Activated CD8-positive, alpha-beta T cell treated with anti-CD3 and anti-CD28 coated beads, Interleukin-2, amount 10 ng/mL, durations not matched to agents 7 days and 5 days (primary cell): ENCODE measurements at regions not wholly inside any gene's neighbourhood (a gene's known extent, or its start where the extent isn't known, plus 50 kb on each side); places are given as distances from the start of the nearest gene placed in this dataset.
"Not testable (repeated sequence)": the region's sequence is repeated elsewhere in the genome, so short reads cannot be mapped to it uniquely, and the experiment has no call there.

Experiments used
- ATAC-seq: fragments of 150-1000 bp; cut with Tn5 transposase; one replicate; pipeline ENCODE4 v1.10.0; 2021; ENCODE audit warnings: moderate library complexity
- CTCF ChIA-PET: fragments of 350-600 bp; sonication (Branson Sonifier 250); formaldehyde crosslinking; loops from one replicate; lab custom pipeline; 2021; ENCODE audit warnings: antibody characterized with exemption; lab: Charles Lee
- POLR2A ChIA-PET: fragments of 350-600 bp; sonication (Branson Sonifier 250); formaldehyde crosslinking; loops from one replicate; lab custom pipeline; 2021; ENCODE audit warnings: antibody characterized with exemption; lab: Charles Lee
- DNase-seq: peaks from one replicate; pipeline ENCODE4 v3.0.0-alpha.2; 2020
- H3K27ac Mint-ChIP-seq: one replicate; pipeline ENCODE4 v1.8.0; 2021; ENCODE audit warnings: mild to moderate bottlenecking, mixed read lengths
- H3K27me3 Mint-ChIP-seq: one replicate; pipeline ENCODE4 v1.8.0; 2021; ENCODE audit warnings: low read depth, mixed read lengths
- H3K36me3 Mint-ChIP-seq: one replicate; pipeline ENCODE4 v1.8.0; 2021; ENCODE audit warnings: low read depth, mixed read lengths
- H3K4me1 Mint-ChIP-seq: one replicate; pipeline ENCODE4 v1.8.0; 2021; ENCODE audit warnings: low read depth, mixed read lengths
- H3K4me3 Mint-ChIP-seq: one replicate; pipeline ENCODE4 v1.8.0; 2021; ENCODE audit warnings: mild to moderate bottlenecking, mixed read lengths
- H3K9me3 Mint-ChIP-seq: one replicate; pipeline ENCODE4 v1.8.0; 2022; ENCODE audit warnings: mixed read lengths; ENCODE audit not compliant: insufficient read depth

DNA sequence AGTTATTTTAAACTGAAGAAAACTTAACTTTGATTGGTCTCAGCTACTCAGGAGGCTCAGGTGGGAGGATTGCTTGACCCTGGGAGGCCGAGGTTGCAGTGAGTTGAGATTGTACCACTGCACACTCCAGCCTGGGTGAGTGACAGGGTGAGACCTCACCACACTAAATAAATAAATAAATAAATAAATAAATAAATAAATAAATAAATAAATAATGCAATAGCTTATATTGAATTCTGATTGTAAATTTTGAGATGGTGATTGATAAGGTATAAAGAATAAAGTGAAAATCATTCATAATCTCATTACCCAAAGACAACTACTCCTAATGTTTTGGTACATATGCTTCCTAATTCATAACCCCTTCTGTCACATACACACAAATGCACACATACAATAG, 58.1 kb downstream of the TUBA3C start:
- Mint-ChIP-seq H3K36me3 (peaks cover under 1% of the 10 kb centered on the region), H3K4me3 (no peak overlapping the region), H3K4me1 (no peaks in the 10 kb centered on the region), H3K9me3 (peaks cover 10% of the 10 kb centered on the region), H3K27me3 (no peaks in the 10 kb centered on the region), H3K27ac (no peak overlapping the region)
- no peak for DNase-seq
- no peak for ATAC-seq
- ChIA-PET CTCF (no interaction called here), POLR2A (no interaction called here)

DNA sequence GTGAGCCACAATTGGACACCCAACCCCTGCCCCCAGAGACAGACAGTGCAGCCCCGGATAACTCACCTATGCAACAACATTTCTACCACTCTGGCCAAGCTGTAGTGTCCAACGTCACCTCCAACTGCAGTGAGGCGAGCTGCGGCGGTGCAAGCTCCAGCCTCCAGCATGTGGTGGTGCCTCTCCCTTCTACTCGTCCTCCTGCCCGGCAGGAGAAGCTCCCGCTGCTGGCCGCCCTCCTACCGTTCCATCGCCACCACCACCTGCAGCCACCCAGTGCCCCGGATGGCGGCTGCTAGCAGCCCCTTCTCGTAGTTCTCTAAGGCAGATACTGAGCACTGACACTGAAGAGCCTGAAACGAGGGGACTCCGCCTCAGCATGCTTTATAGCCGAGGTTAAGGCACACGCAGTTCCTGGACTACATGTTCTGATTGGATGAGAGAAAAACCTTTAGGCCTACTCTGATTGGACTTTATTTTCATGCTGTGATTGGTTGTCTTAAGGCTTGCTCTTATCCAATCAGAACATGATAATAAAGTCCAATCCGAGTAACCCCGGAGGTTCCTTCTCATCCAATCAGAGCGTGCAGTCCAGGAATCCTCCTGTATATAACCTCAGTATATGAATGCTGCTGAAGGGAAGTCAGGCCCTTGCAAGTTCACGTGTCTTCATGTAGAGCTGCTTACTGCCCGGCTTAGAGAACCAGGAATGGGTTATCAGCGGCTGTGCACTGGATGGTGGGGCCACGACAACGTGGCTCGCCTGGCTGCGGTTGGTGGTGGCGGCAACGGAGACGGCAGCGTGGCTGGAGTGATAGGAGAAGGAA, 63.5 kb downstream of the TUBA3C start:
- no peak for ATAC-seq
- no peaks in the 10 kb centered on the region for H3K27me3 Mint-ChIP-seq
- no peak overlapping the region for H3K4me3 Mint-ChIP-seq
- CTCF ChIA-PET, result no interaction called here
- H3K27ac Mint-ChIP-seq, result no peak overlapping the region
- DNase-seq, result no peak
- POLR2A ChIA-PET, result no interaction called here
- H3K36me3 Mint-ChIP-seq, result peaks cover 1% of the 10 kb centered on the region
- peaks cover 11% of the 10 kb centered on the region for H3K9me3 Mint-ChIP-seq
- no peaks in the 10 kb centered on the region for H3K4me1 Mint-ChIP-seq

DNA sequence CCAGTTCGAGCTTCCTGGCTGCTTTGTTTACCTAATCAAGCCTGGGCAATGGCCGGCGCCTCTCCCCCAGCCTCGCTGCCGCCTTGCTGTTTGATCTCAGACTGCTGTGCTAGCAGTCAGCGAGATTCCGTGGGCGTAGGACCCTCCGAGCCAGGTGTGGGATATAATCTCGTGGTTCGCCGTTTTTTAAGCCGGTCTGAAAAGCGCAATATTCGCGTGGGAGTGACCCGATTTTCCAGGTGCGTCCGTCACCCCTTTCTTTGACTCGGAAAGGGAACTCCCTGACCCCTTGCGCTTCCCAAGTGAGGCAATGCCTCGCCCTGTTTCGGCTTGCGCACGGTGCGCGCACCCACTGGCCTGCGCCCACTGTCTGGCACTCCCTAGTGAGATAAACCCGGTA, 72.4 kb downstream of the TUBA3C start:
- POLR2A ChIA-PET, ATAC-seq, H3K27me3 Mint-ChIP-seq, H3K27ac Mint-ChIP-seq, CTCF ChIA-PET, DNase-seq, H3K4me1 Mint-ChIP-seq, H3K9me3 Mint-ChIP-seq, H3K4me3 Mint-ChIP-seq, H3K36me3 Mint-ChIP-seq: not testable (repeated sequence)

DNA sequence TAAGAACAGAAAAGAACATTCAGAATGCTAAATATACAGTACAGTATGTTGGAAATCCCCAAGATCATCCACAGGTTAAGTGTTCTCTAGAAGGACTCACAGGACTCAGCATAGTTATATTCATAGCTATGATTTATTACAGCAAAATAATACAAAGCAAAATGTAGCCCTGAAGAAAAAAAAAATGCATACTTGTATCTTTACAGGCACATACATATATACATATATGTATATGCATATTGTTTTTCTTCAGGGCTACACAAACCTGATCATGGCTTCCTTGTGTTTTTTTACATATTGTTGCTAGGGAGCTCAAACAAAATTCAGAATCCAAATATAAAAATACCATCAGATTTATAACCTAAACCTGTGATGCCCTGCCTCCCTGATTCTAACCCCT, 78.5 kb downstream of the TUBA3C start:
- ATAC-seq (no peak), DNase-seq (no peak)
- ChIA-PET CTCF (no interaction called here), POLR2A (no interaction called here)
- Mint-ChIP-seq H3K4me3 (no peak overlapping the region), H3K4me1 (no peaks in the 10 kb centered on the region), H3K9me3 (peaks cover 1% of the 10 kb centered on the region), H3K36me3 (no peaks in the 10 kb centered on the region), H3K27me3 (no peaks in the 10 kb centered on the region), H3K27ac (no peak overlapping the region)

DNA sequence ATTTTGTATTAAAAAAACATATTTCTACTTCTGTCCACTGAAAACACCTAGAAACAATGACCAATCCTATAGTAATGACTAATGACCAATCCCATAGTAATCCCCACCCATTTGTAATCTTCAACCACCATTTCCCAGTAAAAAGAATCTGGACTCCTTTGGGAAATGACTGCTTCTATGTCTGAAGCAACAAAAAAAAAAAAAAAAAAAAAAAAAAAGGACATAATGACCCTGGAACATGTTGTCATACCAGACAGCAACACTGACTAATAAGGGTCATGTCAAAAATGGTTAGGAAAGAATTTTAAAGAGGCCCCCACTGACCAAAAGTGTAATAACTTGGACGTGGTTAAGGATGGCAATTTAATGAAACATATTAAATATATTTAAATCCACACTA, 88.3 kb downstream of the TUBA3C start:
- Mint-ChIP-seq H3K4me3 (no peak overlapping the region), H3K36me3 (no peaks in the 10 kb centered on the region), H3K4me1 (no peaks in the 10 kb centered on the region), H3K9me3 (peaks cover 10% of the 10 kb centered on the region), H3K27me3 (no peaks in the 10 kb centered on the region), H3K27ac (no peak overlapping the region)
- CTCF ChIA-PET, result no interaction called here
- POLR2A ChIA-PET, result no interaction called here
- no peak for DNase-seq
- ATAC-seq, result no peak

DNA sequence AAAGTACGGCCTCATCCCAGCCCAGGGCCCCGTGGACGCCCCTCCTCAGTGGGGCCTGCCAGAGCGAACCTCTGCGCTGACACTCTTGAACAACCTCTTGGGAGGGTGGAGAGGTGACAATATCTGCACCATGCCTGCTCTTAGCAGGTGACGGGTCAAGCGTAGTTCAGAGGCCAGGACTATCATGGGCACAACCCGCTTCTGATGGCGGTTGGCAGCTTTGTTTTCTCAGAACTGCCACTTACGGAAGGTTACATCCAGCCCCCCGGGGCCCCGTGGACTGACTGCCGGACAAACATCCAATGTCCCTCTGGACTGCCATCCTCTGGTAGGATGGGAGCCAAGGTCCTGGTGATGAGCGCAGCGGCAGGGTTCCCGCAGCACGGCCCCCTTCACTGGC, 91.1 kb downstream of the TUBA3C start:
- no peak overlapping the region for H3K27ac Mint-ChIP-seq
- H3K9me3 Mint-ChIP-seq, result no peaks in the 10 kb centered on the region
- ChIA-PET POLR2A (no interaction called here), CTCF (no interaction called here)
- ATAC-seq, result no peak
- no peaks in the 10 kb centered on the region for H3K4me1 Mint-ChIP-seq
- H3K27me3 Mint-ChIP-seq, result no peaks in the 10 kb centered on the region
- H3K36me3 Mint-ChIP-seq, result no peaks in the 10 kb centered on the region
- DNase-seq, result no peak
- no peak overlapping the region for H3K4me3 Mint-ChIP-seq

DNA sequence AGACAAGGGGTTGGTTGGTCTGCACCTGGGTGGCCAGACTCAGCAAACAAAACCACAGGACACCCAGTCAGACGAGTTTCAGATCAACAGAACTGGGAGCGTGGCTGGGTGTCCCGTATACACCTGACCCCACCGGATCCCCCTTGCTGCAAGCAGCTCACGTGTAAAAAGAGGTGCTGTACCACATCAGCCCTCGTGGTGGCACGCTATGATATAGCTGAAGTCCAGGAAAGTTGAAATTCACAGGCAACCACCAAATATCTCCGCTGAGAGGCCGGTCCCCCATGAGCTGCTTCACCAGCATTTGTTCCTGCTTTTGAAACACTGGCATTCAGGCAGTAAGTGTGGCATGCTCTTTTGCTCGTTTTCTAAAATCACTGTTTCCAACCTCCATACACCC, 92.3 kb downstream of the TUBA3C start:
- ATAC-seq (no peak), DNase-seq (no peak)
- ChIA-PET CTCF (no interaction called here), POLR2A (no interaction called here)
- Mint-ChIP-seq H3K9me3 (no peaks in the 10 kb centered on the region), H3K27ac (no peak overlapping the region), H3K4me3 (no peak overlapping the region), H3K36me3 (no peaks in the 10 kb centered on the region), H3K27me3 (no peaks in the 10 kb centered on the region), H3K4me1 (no peaks in the 10 kb centered on the region)

DNA sequence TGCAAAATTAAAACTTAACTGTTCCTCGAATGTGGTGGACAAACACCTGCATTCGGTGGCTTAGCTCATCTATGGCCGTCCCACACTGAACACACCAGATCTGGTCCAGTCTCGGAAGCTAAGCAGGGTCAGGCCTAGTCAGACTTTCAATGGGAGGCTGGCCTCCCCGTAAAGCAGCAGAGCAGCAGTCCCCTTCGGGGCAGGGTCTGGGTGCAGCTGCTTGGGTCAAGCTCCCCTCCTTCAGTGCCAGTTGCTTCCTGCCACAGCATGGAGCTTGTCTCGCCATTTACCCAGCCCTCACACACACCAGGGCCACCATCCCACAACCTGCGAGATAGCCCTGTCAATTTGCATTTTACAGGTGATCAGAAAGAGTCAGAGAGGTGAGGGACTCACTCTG, 93.2 kb downstream of the TUBA3C start:
- POLR2A ChIA-PET, result no interaction called here
- CTCF ChIA-PET, result no interaction called here
- ATAC-seq (no peak), DNase-seq (no peak)
- H3K36me3 Mint-ChIP-seq, result no peaks in the 10 kb centered on the region
- H3K9me3 Mint-ChIP-seq, result no peaks in the 10 kb centered on the region
- no peaks in the 10 kb centered on the region for H3K27me3 Mint-ChIP-seq
- H3K4me1 Mint-ChIP-seq, result no peaks in the 10 kb centered on the region
- no peak overlapping the region for H3K27ac Mint-ChIP-seq
- H3K4me3 Mint-ChIP-seq, result no peak overlapping the region

DNA sequence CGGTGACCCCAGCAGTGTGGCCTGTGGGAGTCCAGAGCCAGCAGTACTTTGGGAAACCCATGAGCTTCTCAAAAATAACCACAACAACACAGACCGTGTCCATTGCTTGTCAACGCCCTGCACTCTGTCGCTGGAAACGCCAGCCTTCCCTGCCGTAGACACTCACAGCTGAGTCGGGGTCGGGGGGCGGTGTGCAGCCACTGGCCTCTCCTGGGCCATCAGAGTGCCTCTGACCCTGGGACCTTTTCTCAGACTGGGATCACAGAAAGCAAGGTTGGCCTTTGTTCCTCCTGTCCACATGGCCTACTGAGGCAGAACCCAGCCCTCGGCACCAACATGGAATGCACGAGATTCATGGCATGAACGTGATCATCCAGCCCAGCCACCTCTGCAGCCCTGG, 95.7 kb downstream of the TUBA3C start:
- Mint-ChIP-seq H3K27ac (no peak overlapping the region), H3K27me3 (no peaks in the 10 kb centered on the region), H3K36me3 (no peaks in the 10 kb centered on the region), H3K9me3 (peaks cover 4% of the 10 kb centered on the region), H3K4me3 (no peak overlapping the region), H3K4me1 (no peaks in the 10 kb centered on the region)
- ChIA-PET CTCF (no interaction called here), POLR2A (no interaction called here)
- DNase-seq (no peak), ATAC-seq (no peak)

DNA sequence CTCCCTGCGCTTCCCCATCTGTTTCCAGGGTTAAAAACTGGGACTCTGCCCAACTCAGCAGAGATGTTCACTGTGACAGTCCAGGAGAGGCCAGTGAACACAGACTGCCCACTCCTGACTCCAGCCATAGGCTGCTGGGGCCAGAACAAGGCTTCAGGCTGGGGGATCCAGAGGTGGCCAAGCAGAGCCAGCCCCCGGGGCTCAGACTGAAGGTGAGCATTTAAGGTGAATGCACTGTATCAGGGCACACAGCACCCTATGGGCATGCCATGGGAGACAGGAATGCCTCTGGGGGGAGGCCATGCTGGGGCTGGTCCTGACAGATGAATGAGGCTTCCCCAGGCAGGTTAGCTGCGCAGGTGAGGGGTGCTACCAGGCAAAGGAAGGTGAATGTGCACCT, 96.4 kb downstream of the TUBA3C start:
- no peak overlapping the region for H3K27ac Mint-ChIP-seq
- H3K27me3 Mint-ChIP-seq, result no peaks in the 10 kb centered on the region
- peaks cover 4% of the 10 kb centered on the region for H3K9me3 Mint-ChIP-seq
- H3K4me3 Mint-ChIP-seq, result no peak overlapping the region
- CTCF ChIA-PET, result no interaction called here
- DNase-seq (no peak), ATAC-seq (no peak)
- H3K36me3 Mint-ChIP-seq, result no peaks in the 10 kb centered on the region
- POLR2A ChIA-PET, result no interaction called here
- no peaks in the 10 kb centered on the region for H3K4me1 Mint-ChIP-seq

DNA sequence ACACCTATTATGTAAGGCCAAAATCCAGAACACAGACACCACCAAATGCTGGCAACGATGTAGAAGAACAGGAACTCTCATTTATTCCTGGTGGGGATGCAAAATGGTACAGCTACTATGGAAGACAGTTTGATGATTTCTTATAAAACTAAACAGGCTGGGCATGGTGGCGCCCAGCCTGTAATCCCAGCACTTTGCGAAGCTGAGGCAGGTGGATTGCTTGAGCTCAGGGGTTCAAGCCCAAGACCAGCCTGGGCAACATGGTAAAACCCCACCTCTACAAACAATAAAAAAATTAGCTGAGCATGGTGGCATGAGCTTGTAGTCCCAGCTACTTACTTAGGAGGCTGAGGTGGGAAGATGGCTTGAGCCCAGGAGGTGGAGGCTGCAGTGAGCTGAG, 98.3 kb downstream of the TUBA3C start:
- ChIA-PET POLR2A (no interaction called here), CTCF (no interaction called here)
- no peak overlapping the region for H3K4me3 Mint-ChIP-seq
- no peaks in the 10 kb centered on the region for H3K27me3 Mint-ChIP-seq
- H3K4me1 Mint-ChIP-seq, result no peaks in the 10 kb centered on the region
- H3K27ac Mint-ChIP-seq, result no peak overlapping the region
- ATAC-seq (no peak), DNase-seq (no peak)
- H3K36me3 Mint-ChIP-seq, result no peaks in the 10 kb centered on the region
- H3K9me3 Mint-ChIP-seq, result peaks cover 4% of the 10 kb centered on the region

DNA sequence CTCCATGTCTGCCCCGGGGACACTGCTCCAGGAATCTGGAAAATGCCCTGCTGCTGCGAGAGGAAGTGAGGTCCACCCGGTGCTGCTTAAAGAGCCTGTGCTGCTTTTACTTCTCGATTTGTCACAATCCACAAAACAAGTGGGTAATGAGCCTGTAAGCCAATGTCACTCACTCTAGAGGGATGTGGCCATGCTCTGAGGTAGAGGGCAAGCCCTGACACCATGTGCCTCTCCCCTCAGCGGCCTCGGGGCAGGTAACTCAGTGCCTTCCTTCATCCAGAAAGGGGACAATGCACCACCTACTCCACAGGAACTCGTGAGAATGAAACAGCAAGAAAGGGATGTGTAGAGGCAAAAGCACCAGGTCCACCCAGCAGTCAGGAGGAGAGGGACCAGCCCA, 106.2 kb downstream of the TUBA3C start:
- no peaks in the 10 kb centered on the region for H3K36me3 Mint-ChIP-seq
- ATAC-seq (no peak), DNase-seq (no peak)
- H3K4me3 Mint-ChIP-seq, result no peak overlapping the region
- H3K9me3 Mint-ChIP-seq, result no peaks in the 10 kb centered on the region
- H3K4me1 Mint-ChIP-seq, result no peaks in the 10 kb centered on the region
- ChIA-PET POLR2A (no interaction called here), CTCF (no interaction called here)
- no peaks in the 10 kb centered on the region for H3K27me3 Mint-ChIP-seq
- no peak overlapping the region for H3K27ac Mint-ChIP-seq

DNA sequence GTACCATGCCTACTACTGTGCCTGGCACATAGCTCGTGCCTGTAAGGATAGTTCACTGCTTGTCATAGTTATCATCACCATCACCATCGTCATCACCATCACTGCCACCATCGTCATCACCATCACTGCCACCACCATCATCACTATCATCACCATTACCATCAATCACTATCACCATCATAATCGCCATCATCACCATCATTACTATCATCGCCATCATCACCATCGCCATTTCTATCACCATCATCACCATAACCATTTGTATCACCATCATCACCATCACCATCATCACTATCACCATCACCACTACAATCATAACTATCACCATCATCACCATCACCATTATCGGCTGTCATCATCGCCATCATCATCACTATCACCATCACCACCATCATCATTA, 107.1 kb downstream of the TUBA3C start:
- ATAC-seq, result no peak
- H3K36me3 Mint-ChIP-seq, result no peaks in the 10 kb centered on the region

More for the DNA sequence above, 107.1 kb downstream of the TUBA3C start:
- ChIA-PET CTCF (no interaction called here), POLR2A (no interaction called here)
- no peaks in the 10 kb centered on the region for H3K4me1 Mint-ChIP-seq
- no peaks in the 10 kb centered on the region for H3K27me3 Mint-ChIP-seq
- no peak overlapping the region for H3K4me3 Mint-ChIP-seq
- no peak for DNase-seq
- H3K27ac Mint-ChIP-seq, result no peak overlapping the region
- H3K9me3 Mint-ChIP-seq, result no peaks in the 10 kb centered on the region
